ENCODE measurements at regions not wholly inside any gene's neighbourhood (a gene's known extent, or its start where the extent isn't known, plus 50 kb on each side); places are given as distances from the start of the nearest gene placed in this dataset.

DNA sequence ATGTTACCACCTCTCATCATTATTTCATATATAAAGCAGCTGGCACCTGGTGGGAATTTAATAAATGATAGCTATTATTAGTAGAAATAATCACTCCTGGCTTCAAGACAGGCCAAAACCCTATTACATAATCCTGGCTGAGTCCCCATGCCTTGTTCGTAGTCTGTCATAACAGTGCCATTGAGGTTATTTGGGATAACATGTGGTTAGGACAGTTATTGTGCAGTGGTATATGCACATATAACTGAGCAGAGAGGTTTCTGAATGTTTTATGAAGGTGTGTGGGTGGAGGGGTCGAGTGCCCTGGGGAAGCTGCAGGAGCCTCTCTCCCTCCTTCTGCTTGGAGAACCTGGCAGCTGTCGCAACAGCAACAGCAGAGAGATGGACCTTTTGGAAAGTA lies 162.4 kb upstream of the NABP1 start:
- Histone ChIP-seq H3K36me3 (ENCODE audit: control insufficient read depth, insufficient read depth, low read length) (no peaks in the 10 kb centered on the region), H3K27ac (ENCODE audit: low read length) (no peak overlapping the region), H3K4me1 (ENCODE audit: control insufficient read depth, insufficient read depth, low read length) (no peaks in the 10 kb centered on the region), H3K4me3 (ENCODE audit: low read depth in 2 of 2, low read length in 2 of 2) (no peak overlapping the region), H3K27me3 (ENCODE audit: control insufficient read depth, insufficient read depth, low read length) (no peaks in the 10 kb centered on the region; the same call in 1 of the 2 replicates), H3K9me3 (ENCODE audit: control insufficient read depth, insufficient read depth, low read depth, low read length) (no peaks in the 10 kb centered on the region)
- in situ Hi-C loops (cut with HindIII; ENCODE audit: low pct_unique_long_range_greater_than_20kb, low sequenced_read_pairs) (no loop called here), intact Hi-C loops (cut with micrococcal nuclease; ENCODE audit: unreplicated experiment) (no loop called here)
- BruUV-seq (replicated peaks) = no TSS peak
- no peak for ATAC-seq
- DNase-seq (ENCODE audit: low read depth, low spot score) = no peak
- ChIA-PET POLR2A (no interaction called here), CTCF (no interaction called here)
- TF ChIP-seq POLR2AphosphoS5 (IDR thresholded peaks at IDR 0.05; ENCODE audit: low read depth, low read length) = no peak
- no peak for TF ChIP-seq SIN3A (IDR thresholded peaks at IDR 0.05; ENCODE audit: borderline replicate concordance, insufficient read depth, low read depth, low read length)
- TF ChIP-seq, protein P1, sequence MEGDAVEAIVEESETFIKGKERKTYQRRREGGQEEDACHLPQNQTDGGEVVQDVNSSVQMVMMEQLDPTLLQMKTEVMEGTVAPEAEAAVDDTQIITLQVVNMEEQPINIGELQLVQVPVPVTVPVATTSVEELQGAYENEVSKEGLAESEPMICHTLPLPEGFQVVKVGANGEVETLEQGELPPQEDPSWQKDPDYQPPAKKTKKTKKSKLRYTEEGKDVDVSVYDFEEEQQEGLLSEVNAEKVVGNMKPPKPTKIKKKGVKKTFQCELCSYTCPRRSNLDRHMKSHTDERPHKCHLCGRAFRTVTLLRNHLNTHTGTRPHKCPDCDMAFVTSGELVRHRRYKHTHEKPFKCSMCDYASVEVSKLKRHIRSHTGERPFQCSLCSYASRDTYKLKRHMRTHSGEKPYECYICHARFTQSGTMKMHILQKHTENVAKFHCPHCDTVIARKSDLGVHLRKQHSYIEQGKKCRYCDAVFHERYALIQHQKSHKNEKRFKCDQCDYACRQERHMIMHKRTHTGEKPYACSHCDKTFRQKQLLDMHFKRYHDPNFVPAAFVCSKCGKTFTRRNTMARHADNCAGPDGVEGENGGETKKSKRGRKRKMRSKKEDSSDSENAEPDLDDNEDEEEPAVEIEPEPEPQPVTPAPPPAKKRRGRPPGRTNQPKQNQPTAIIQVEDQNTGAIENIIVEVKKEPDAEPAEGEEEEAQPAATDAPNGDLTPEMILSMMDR (IDR thresholded peaks at IDR 0.05) = no peak
- no peak for TF ChIP-seq TCF7L2 (IDR thresholded peaks at IDR 0.05; ENCODE audit: low read depth, low read length)
- TF ChIP-seq, protein P2, sequence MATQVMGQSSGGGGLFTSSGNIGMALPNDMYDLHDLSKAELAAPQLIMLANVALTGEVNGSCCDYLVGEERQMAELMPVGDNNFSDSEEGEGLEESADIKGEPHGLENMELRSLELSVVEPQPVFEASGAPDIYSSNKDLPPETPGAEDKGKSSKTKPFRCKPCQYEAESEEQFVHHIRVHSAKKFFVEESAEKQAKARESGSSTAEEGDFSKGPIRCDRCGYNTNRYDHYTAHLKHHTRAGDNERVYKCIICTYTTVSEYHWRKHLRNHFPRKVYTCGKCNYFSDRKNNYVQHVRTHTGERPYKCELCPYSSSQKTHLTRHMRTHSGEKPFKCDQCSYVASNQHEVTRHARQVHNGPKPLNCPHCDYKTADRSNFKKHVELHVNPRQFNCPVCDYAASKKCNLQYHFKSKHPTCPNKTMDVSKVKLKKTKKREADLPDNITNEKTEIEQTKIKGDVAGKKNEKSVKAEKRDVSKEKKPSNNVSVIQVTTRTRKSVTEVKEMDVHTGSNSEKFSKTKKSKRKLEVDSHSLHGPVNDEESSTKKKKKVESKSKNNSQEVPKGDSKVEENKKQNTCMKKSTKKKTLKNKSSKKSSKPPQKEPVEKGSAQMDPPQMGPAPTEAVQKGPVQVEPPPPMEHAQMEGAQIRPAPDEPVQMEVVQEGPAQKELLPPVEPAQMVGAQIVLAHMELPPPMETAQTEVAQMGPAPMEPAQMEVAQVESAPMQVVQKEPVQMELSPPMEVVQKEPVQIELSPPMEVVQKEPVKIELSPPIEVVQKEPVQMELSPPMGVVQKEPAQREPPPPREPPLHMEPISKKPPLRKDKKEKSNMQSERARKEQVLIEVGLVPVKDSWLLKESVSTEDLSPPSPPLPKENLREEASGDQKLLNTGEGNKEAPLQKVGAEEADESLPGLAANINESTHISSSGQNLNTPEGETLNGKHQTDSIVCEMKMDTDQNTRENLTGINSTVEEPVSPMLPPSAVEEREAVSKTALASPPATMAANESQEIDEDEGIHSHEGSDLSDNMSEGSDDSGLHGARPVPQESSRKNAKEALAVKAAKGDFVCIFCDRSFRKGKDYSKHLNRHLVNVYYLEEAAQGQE (IDR thresholded peaks at IDR 0.05; ENCODE audit: insufficient read depth in 1 of 2, low read depth in 2 of 2, low read length in 1 of 2) = no peak

DNA sequence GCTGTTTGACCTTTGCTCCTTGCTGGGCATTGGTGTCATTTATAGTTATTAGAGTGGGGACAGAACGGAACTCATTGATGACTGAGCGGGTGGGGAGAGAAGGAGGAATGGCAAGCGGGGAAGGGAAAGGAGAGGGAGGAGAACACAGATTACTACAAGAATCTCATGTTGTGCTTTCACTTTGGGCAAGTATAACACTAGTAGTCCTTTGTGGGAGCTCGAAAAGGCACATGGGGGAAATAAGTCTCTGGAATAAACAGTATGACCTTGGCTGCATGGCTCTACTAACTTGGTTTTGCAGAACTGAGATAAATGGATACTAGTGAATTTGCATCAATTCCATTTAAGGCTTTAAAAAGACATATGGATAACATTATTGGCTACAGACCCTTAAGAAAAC lies 161.7 kb upstream of the NABP1 start:
- CTCF ChIA-PET = no interaction called here
- POLR2A ChIA-PET = no interaction called here
- Histone ChIP-seq H3K4me3 (ENCODE audit: low read depth in 2 of 2, low read length in 2 of 2) (no peak overlapping the region), H3K36me3 (ENCODE audit: control insufficient read depth, insufficient read depth, low read length) (no peaks in the 10 kb centered on the region), H3K4me1 (ENCODE audit: control insufficient read depth, insufficient read depth, low read length) (no peaks in the 10 kb centered on the region), H3K9me3 (ENCODE audit: control insufficient read depth, insufficient read depth, low read depth, low read length) (no peaks in the 10 kb centered on the region), H3K27ac (ENCODE audit: low read length) (no peak overlapping the region), H3K27me3 (ENCODE audit: control insufficient read depth, insufficient read depth, low read length) (no peaks in the 10 kb centered on the region; the same call in 1 of the 2 replicates)
- no TSS peak for BruUV-seq (replicated peaks)
- DNase-seq (ENCODE audit: low read depth, low spot score) = no peak
- intact Hi-C loops (cut with micrococcal nuclease; ENCODE audit: unreplicated experiment) = no loop called here
- TF ChIP-seq SIN3A (IDR thresholded peaks at IDR 0.05; ENCODE audit: borderline replicate concordance, insufficient read depth, low read depth, low read length) (no peak), POLR2AphosphoS5 (IDR thresholded peaks at IDR 0.05; ENCODE audit: low read depth, low read length) (no peak), TCF7L2 (IDR thresholded peaks at IDR 0.05; ENCODE audit: low read depth, low read length) (no peak)
- TF ChIP-seq, protein P2 (IDR thresholded peaks at IDR 0.05; ENCODE audit: insufficient read depth in 1 of 2, low read depth in 2 of 2, low read length in 1 of 2) = no peak
- TF ChIP-seq, protein P1 (IDR thresholded peaks at IDR 0.05) = no peak
- ATAC-seq = no peak
- in situ Hi-C loops (cut with HindIII; ENCODE audit: low pct_unique_long_range_greater_than_20kb, low sequenced_read_pairs) = no loop called here

Data from Panc1 (cell line).